Mesothelial cell of epicardium (in vitro differentiated cells): ENCODE measurements at regions not wholly inside any gene's neighbourhood (a gene's known extent, or its start where the extent isn't known, plus 50 kb on each side); places are given as distances from the start of the nearest gene placed in this dataset.

Experiments
- DNase-seq, 2 experiments: peaks; one replicate each; pipeline ENCODE4 v3.0.0; 2021; ENCODE audit warnings: low spot score in 2 of 2; ENCODE audit not compliant: unreplicated experiment in 2 of 2
- H3K27ac Mint-ChIP-seq: 2 replicates; pipeline ENCODE4 v1.8.0; 2021; ENCODE audit warnings: mixed read lengths
- H3K27me3 Mint-ChIP-seq: 2 replicates; pipeline ENCODE4 v1.8.0; 2021; ENCODE audit warnings: low read depth, mixed read lengths
- H3K36me3 Mint-ChIP-seq: 2 replicates; pipeline ENCODE4 v1.8.0; 2021; ENCODE audit warnings: mixed read lengths
- H3K4me1 Mint-ChIP-seq: 2 replicates; pipeline ENCODE4 v1.8.0; 2021; ENCODE audit warnings: mixed read lengths
- H3K4me3 Mint-ChIP-seq: 2 replicates; pipeline ENCODE4 v1.8.0; 2021; ENCODE audit warnings: mild to moderate bottlenecking, moderate library complexity, mixed read lengths
- H3K9me3 Mint-ChIP-seq: 2 replicates; pipeline ENCODE4 v1.8.0; 2021; ENCODE audit warnings: mixed read lengths
- TF ChIP-seq, protein P1 (sequence below): fragments of 200-600 bp; sonication (generic); IDR thresholded peaks from one replicate; pipeline ENCODE4 v1.5.0; 2021; ENCODE audit warnings: antibody characterized with exemption; ENCODE audit not compliant: unreplicated experiment

DNA sequence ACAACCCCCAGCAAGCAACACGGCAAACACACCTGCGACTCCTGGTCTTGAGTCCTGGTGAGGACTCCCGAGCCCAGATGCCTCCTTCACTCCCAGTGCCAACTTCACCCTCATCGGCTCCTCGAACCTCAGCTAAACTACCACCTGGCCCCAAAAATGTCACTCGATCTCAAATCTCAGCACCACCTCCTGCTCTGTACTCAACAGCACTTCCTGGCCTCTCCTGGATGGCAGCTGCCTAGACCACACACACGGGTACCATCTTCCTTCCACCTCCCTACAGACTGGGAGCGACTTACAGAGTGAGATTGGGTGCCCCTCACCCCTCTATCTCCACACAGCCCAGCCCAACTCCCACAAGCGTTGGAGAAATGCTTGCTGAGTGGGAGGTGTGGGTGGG is 123.9 kb upstream of the MGMT start:
- H3K4me1 Mint-ChIP-seq = no peaks in the 10 kb centered on the region
- DNase-seq = no peak
- H3K27ac Mint-ChIP-seq = no peak overlapping the region
- peaks cover 17% of the 10 kb centered on the region for H3K27me3 Mint-ChIP-seq
- no peaks in the 10 kb centered on the region for H3K36me3 Mint-ChIP-seq
- H3K9me3 Mint-ChIP-seq = no peaks in the 10 kb centered on the region
- TF ChIP-seq, protein P1, sequence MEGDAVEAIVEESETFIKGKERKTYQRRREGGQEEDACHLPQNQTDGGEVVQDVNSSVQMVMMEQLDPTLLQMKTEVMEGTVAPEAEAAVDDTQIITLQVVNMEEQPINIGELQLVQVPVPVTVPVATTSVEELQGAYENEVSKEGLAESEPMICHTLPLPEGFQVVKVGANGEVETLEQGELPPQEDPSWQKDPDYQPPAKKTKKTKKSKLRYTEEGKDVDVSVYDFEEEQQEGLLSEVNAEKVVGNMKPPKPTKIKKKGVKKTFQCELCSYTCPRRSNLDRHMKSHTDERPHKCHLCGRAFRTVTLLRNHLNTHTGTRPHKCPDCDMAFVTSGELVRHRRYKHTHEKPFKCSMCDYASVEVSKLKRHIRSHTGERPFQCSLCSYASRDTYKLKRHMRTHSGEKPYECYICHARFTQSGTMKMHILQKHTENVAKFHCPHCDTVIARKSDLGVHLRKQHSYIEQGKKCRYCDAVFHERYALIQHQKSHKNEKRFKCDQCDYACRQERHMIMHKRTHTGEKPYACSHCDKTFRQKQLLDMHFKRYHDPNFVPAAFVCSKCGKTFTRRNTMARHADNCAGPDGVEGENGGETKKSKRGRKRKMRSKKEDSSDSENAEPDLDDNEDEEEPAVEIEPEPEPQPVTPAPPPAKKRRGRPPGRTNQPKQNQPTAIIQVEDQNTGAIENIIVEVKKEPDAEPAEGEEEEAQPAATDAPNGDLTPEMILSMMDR = no peak
- no peak overlapping the region for H3K4me3 Mint-ChIP-seq

DNA sequence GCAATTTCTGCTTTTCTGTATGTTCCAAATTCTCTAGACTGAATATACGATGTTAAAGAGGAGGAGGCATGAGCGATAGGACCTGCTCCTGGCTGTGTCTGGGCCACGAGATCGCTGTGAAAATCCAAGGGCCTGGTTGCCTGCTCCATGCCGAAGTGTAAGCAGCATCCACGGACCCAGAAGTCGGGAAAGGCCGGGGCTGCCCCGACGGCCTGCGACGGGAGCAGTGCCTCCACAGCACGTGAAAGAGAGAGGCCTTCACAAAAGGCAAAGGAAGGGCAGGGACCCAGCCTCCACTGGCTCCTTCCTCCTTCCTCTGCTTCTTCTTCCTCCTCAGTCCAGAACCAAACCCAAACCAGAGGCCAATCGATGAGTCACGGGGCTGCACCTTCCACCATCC is 122.9 kb upstream of the MGMT start:
- Mint-ChIP-seq H3K4me1 (no peaks in the 10 kb centered on the region), H3K9me3 (no peaks in the 10 kb centered on the region), H3K36me3 (no peaks in the 10 kb centered on the region), H3K4me3 (no peak overlapping the region), H3K27ac (no peak overlapping the region), H3K27me3 (peaks cover 16% of the 10 kb centered on the region)
- TF ChIP-seq, protein P1 = no peak
- no peak for DNase-seq

DNA sequence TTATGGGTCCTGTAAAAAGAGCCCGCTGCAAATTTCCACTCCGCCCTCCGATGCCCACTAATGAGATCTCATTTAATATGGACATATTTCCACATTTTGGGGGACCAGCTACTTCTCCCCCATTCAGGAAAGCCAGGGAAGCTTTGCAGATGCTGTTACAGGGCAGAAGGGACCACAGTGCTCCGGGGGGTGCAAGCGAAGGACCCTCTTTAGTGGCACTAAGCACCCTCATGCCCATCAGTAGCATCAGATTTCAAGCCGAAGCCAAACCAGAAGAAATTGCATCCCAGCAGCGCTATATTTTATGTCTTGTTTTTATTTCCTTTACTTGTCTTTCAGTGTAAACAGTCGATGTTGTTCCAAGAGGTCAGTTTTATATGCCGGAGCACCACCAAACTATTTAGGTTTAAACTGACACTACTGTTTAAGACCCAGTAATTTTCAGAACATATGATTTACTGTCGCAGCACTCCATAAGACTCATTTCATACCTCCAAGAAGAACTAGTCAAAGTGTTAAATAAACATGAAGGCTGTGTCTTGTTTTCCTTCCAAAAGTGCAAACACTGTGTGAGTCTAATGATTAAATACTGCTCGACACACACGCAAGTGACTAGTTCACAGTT is 122.2 kb upstream of the MGMT start:
- Mint-ChIP-seq H3K27me3 (peaks cover 14% of the 10 kb centered on the region), H3K4me1 (no peaks in the 10 kb centered on the region), H3K27ac (no peak overlapping the region), H3K36me3 (no peaks in the 10 kb centered on the region), H3K4me3 (no peak overlapping the region), H3K9me3 (no peaks in the 10 kb centered on the region)
- DNase-seq = no peak
- TF ChIP-seq, protein P1 = no peak

DNA sequence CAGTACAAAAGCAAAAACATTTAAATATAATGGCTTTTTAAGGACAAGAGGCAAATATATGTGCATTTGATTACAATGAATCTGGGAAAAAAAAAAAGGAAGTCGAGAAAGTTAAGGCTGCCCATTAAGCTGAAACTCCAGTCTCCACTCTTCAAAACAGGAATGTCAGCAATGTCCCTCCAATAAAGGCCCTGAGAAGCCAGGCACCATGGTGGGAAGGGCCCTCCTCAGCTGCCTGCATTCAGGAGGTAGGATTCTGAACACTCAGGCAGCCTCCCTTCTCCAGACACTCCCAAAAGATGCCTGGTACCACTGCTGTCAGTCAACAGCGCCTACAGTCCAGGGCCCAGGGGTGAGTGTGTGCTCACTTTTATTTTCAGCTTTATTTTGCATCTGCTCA is 121.3 kb upstream of the MGMT start:
- no peak for DNase-seq
- Mint-ChIP-seq H3K9me3 (no peaks in the 10 kb centered on the region), H3K4me1 (no peaks in the 10 kb centered on the region), H3K27me3 (peaks cover 14% of the 10 kb centered on the region), H3K36me3 (no peaks in the 10 kb centered on the region), H3K27ac (no peak overlapping the region), H3K4me3 (no peak overlapping the region)
- TF ChIP-seq, protein P1 = no peak

DNA sequence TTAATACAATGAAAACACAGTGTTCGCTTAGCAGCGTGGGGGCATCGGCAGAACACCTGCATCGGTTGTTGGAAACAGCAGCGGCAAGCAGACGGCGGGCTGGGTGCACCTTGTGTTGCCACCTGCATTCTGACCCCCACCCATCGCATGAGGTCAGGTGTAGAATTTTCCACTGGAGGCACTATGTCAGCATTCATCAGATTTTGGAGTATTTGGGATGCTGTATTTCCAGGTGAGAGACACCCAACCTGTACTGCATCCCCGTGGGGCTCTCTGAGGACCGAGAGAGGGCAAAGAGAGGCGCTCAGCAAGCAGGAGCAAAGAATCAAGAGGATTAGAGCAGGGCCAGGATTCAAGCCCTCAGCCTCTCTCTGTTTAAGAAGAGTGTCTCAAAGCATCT is 116.4 kb upstream of the MGMT start:
- H3K9me3 Mint-ChIP-seq = peaks cover 7% of the 10 kb centered on the region
- H3K4me3 Mint-ChIP-seq = no peak overlapping the region
- no peak overlapping the region for H3K27ac Mint-ChIP-seq
- no peaks in the 10 kb centered on the region for H3K36me3 Mint-ChIP-seq
- no peaks in the 10 kb centered on the region for H3K4me1 Mint-ChIP-seq
- TF ChIP-seq, protein P1 = no peak
- no peak for DNase-seq
- H3K27me3 Mint-ChIP-seq = peaks cover 7% of the 10 kb centered on the region

DNA sequence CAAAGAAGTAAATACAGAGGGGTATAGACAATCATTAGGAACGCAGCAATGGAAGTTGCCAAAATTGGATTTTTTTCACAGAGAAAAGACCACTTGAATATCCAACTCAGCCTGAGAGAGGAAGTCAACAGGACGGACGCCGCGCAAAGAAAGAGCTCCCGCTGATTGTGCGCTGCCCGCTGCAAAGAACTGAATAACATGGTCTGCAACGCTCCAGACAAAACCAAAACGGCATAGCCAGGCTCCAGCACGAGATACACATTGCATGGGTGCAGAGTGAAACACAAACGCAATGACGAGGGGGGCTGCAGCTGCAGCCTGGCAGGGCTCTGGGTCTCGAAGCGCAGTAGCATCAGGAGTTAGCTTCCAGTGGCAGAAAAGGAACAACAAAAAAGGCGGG is 113.9 kb upstream of the MGMT start:
- H3K4me3 Mint-ChIP-seq = no peak overlapping the region
- peaks cover 29% of the 10 kb centered on the region for H3K9me3 Mint-ChIP-seq
- no peaks in the 10 kb centered on the region for H3K4me1 Mint-ChIP-seq
- no peak overlapping the region for H3K27ac Mint-ChIP-seq
- peaks cover 2% of the 10 kb centered on the region for H3K36me3 Mint-ChIP-seq
- DNase-seq = no peak
- H3K27me3 Mint-ChIP-seq = peaks cover 4% of the 10 kb centered on the region
- TF ChIP-seq, protein P1 = no peak
